ENCODE measurements at regions not wholly inside any gene's neighbourhood (a gene's known extent, or its start where the extent isn't known, plus 50 kb on each side); places are given as distances from the start of the nearest gene placed in this dataset.

- no peak for DNase-seq
Observed at GRCh38 chr11:70501933-70502540, 103.7 kb downstream of the CTTN start.

GRCh38 chr11:70502677-70503467 is 104.5 kb downstream of the CTTN start:
- no peak for DNase-seq

- no peak for DNase-seq
Observed at GRCh38 chr11:70503468-70504221, 105.3 kb downstream of the CTTN start.

GRCh38 chr11:70504246-70505020 is 106.1 kb downstream of the CTTN start:
- DNase-seq, result no peak

GRCh38 chr11:70505331-70505731 is 107.0 kb downstream of the CTTN start:
- no peak for DNase-seq

GRCh38 chr11:70505761-70506657 is 107.7 kb downstream of the CTTN start:
- no peak for DNase-seq

GRCh38 chr11:70506658-70506970 is 108.3 kb downstream of the CTTN start:
- no peak for DNase-seq

- DNase-seq, result no peak
Observed at GRCh38 chr11:70506986-70507385, 108.7 kb downstream of the CTTN start.

GRCh38 chr11:70507466-70508230 is 109.3 kb downstream of the CTTN start:
- no peak for DNase-seq

GRCh38 chr11:70508231-70508480 is 109.8 kb downstream of the CTTN start:
- no peak for DNase-seq

GRCh38 chr11:70509476-70509875 is 111.1 kb downstream of the CTTN start:
- no peak for DNase-seq

GRCh38 chr11:70510106-70510505 is 111.8 kb downstream of the CTTN start:
- no peak for DNase-seq

GRCh38 chr11:70510571-70510970 is 112.2 kb downstream of the CTTN start:
- DNase-seq, result no peak

- DNase-seq, result no peak
Observed at GRCh38 chr11:70511345-70511744, 113.0 kb downstream of the CTTN start.

- DNase-seq, result no peak
Observed at GRCh38 chr11:70512716-70513115, 114.4 kb downstream of the CTTN start.

- DNase-seq, result no peak
Observed at GRCh38 chr11:70517203-70517602, 118.9 kb downstream of the CTTN start.

- DNase-seq, result no peak
Observed at GRCh38 chr11:70517988-70518907, 119.9 kb downstream of the CTTN start.

- no peak for DNase-seq
Observed at GRCh38 chr11:70519117-70519516, 120.8 kb downstream of the CTTN start.

GRCh38 chr11:70521475-70522308 is 123.4 kb downstream of the CTTN start:
- no peak for DNase-seq

GRCh38 chr11:70522309-70522592 is 123.9 kb downstream of the CTTN start:
- DNase-seq, result no peak
